ENCODE measurements at regions not wholly inside any gene's neighbourhood (a gene's known extent, or its start where the extent isn't known, plus 50 kb on each side); places are given as distances from the start of the nearest gene placed in this dataset.

GRCh38 chr1:239810061-239810481 is 281.6 kb upstream of the FMN2 start:
- TF ChIP-seq POLR2A (IDR thresholded peaks at IDR 0.05), result no peak
- TF ChIP-seq CTCF (IDR thresholded peaks at IDR 0.05), result no peak
